Lower lobe of right lung (tissue), 2 donors: ENCODE measurements at regions not wholly inside any gene's neighbourhood (a gene's known extent, or its start where the extent isn't known, plus 50 kb on each side); places are given as distances from the start of the nearest gene placed in this dataset.

ENCODE experiments used
- ATAC-seq, 2 donors: fragments of 200-7000 bp; cut with Tn5 transposase; one replicate each; pipeline ENCODE4 v1.9.1; 2020 to 2022; ENCODE audit warnings: mild to moderate bottlenecking in 2 of 2, moderate library complexity in 2 of 2
- DNase-seq: peaks from one replicate; pipeline ENCODE4 v3.0.0-alpha.2; 2020
- H3K27ac ChIP-seq: fragments of 200-600 bp; one replicate; pipeline ENCODE4 v1.8.0; 2022
- H3K27me3 ChIP-seq: fragments of 200-600 bp; one replicate; pipeline ENCODE4 v1.8.0; 2022; ENCODE audit warnings: low read depth
- H3K36me3 ChIP-seq: fragments of 200-600 bp; one replicate; pipeline ENCODE4 v1.8.0; 2022; ENCODE audit warnings: mild to moderate bottlenecking
- H3K4me1 ChIP-seq: fragments of 200-600 bp; one replicate; pipeline ENCODE4 v1.8.0; 2022
- H3K4me3 ChIP-seq: fragments of 200-600 bp; one replicate; pipeline ENCODE4 v1.8.0; 2022; ENCODE audit warnings: mild to moderate bottlenecking
- H3K9me3 ChIP-seq: fragments of 200-600 bp; one replicate; pipeline ENCODE4 v1.8.0; 2022
- intact Hi-C: fragments of 100-400 bp; cut with DNase I; formaldehyde crosslinking; loops from one replicate; pipeline ENCODE4 v1.11.0; 2022
- TF ChIP-seq, protein P1 (sequence below): fragments of 200-600 bp; IDR thresholded peaks from one replicate; pipeline ENCODE4 v1.8.0; 2022; ENCODE audit warnings: antibody characterized with exemption, mild to moderate bottlenecking
- donor health status: DM: no; HTN: yes; CAD: no; lungs with severe emphysema.

DNA sequence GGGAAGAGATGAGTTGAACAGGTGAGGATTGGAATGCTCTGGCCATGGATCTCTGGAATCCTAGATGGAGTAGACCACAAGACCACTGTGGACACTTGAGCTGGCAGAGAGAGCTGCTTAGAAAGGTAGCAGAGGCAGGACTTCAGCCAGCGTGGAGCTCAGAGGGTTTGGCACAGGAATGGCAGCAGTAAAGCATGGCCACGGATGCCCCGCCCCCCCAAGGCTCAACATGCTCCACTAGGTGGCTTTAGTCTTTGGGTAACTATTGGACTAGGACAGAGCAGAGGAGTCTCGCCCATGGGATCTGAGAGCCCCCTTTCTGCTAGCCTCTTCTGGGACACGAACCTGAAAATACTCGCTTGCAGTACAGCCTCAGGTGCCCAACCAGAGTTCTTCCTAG, 150.1 kb upstream of the NEIL3 start:
- no peak overlapping the region for H3K27ac ChIP-seq
- no peaks in the 10 kb centered on the region for H3K4me1 ChIP-seq
- intact Hi-C loops: no loop called here
- TF ChIP-seq, protein P1, sequence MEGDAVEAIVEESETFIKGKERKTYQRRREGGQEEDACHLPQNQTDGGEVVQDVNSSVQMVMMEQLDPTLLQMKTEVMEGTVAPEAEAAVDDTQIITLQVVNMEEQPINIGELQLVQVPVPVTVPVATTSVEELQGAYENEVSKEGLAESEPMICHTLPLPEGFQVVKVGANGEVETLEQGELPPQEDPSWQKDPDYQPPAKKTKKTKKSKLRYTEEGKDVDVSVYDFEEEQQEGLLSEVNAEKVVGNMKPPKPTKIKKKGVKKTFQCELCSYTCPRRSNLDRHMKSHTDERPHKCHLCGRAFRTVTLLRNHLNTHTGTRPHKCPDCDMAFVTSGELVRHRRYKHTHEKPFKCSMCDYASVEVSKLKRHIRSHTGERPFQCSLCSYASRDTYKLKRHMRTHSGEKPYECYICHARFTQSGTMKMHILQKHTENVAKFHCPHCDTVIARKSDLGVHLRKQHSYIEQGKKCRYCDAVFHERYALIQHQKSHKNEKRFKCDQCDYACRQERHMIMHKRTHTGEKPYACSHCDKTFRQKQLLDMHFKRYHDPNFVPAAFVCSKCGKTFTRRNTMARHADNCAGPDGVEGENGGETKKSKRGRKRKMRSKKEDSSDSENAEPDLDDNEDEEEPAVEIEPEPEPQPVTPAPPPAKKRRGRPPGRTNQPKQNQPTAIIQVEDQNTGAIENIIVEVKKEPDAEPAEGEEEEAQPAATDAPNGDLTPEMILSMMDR: no peak
- H3K9me3 ChIP-seq: no peaks in the 10 kb centered on the region
- no peak overlapping the region for H3K4me3 ChIP-seq
- ATAC-seq (no peak), DNase-seq (no peak)
- no peaks in the 10 kb centered on the region for H3K36me3 ChIP-seq
- H3K27me3 ChIP-seq: no peaks in the 10 kb centered on the region

DNA sequence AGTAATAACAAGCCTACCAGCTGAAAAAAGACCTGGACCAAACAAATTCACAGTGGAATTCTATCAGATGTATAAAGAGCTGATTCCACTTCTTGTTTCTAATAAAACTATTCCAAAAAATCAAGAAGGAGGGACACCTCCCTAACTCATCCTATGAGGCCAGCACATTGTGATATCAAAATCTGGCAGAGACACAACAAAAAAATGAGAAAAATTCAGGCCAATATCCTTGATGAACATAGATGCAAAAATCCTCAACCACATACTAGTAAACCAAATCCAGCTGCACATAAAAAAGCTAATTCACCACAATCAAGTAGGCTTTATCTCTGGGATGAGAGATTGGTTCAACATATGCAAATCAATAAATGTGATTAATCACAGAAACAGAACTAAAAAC, 147.9 kb upstream of the NEIL3 start:
- ATAC-seq (no peak), DNase-seq (no peak)
- intact Hi-C loops: no loop called here
- Histone ChIP-seq H3K27ac (no peak overlapping the region), H3K9me3 (no peaks in the 10 kb centered on the region), H3K4me1 (no peaks in the 10 kb centered on the region), H3K27me3 (no peaks in the 10 kb centered on the region), H3K4me3 (no peak overlapping the region), H3K36me3 (no peaks in the 10 kb centered on the region)
- TF ChIP-seq, protein P1: no peak

DNA sequence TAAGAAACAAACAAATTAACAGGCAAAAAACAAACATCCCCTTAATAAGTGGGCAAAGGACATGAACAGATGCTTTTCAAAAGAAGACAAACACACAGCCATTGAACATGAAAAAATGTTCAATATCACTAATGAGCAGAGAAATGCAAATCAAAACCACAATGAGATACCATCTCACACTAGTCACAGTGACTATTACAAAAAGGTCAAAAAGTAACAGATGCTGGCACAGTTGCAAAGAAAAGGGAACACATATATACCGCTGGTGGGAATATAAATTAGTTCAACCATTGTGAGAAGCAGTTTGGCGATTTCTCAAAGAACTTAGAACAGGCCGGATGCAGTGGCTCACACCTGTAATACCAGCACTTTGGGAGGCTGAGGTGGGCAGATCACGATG, 146.1 kb upstream of the NEIL3 start:
- no peak overlapping the region for H3K27ac ChIP-seq

DNA sequence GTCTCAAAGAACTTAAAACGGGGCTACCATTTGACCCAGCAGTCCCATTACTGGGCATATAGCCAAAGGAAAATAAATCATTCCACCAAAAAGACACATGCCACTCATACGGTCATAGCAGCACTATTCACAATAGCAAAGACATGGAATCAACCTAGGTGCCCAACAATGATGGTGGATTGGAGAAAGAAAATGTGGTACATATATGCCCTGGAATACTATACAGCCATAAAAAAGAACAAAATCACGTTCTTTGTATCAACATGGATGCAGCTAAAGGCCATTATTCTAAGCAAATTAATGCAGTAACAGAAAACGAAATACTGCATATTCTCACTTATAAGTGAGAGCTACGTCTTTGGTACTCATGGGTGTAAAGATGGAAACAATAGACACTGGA, 138.1 kb upstream of the NEIL3 start:
- ATAC-seq: no peak
- no peak overlapping the region for H3K4me3 ChIP-seq
- TF ChIP-seq, protein P1: no peak
- H3K9me3 ChIP-seq: no peaks in the 10 kb centered on the region
- H3K36me3 ChIP-seq: no peaks in the 10 kb centered on the region
- H3K27ac ChIP-seq: no peak overlapping the region
- no peaks in the 10 kb centered on the region for H3K4me1 ChIP-seq
- H3K27me3 ChIP-seq: no peaks in the 10 kb centered on the region
- DNase-seq: no peak
- intact Hi-C loops: no loop called here

More for the DNA sequence above, 146.1 kb upstream of the NEIL3 start:
- Histone ChIP-seq H3K9me3 (no peaks in the 10 kb centered on the region), H3K4me1 (no peaks in the 10 kb centered on the region), H3K27me3 (no peaks in the 10 kb centered on the region), H3K4me3 (no peak overlapping the region), H3K36me3 (no peaks in the 10 kb centered on the region)
- TF ChIP-seq, protein P1: no peak
- intact Hi-C loops: no loop called here
- DNase-seq (no peak), ATAC-seq (no peak)

DNA sequence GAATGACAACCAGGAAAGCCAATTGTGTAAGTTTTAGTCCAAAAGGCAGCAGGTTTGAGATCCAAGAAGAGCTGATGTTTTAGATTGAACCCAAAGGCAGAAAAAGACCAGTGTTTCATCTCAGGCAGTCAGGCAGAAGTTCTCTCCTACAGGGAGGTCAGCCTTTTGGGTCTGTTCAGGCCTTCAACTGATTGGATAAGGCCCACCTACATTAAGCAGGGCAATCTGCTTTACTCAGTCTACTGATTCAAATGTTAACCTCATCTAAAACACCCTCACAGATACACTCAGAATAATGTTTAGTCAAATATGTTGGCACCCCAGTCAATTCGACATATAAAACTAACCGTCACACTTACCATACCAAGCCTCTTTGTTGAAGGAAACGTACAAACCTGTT, 134.2 kb upstream of the NEIL3 start:
- Histone ChIP-seq H3K27me3 (no peaks in the 10 kb centered on the region), H3K36me3 (no peaks in the 10 kb centered on the region), H3K4me3 (no peak overlapping the region), H3K27ac (no peak overlapping the region), H3K9me3 (no peaks in the 10 kb centered on the region), H3K4me1 (no peaks in the 10 kb centered on the region)
- no peak for DNase-seq
- ATAC-seq: no peak
- intact Hi-C loops: no loop called here
- TF ChIP-seq, protein P1: no peak

DNA sequence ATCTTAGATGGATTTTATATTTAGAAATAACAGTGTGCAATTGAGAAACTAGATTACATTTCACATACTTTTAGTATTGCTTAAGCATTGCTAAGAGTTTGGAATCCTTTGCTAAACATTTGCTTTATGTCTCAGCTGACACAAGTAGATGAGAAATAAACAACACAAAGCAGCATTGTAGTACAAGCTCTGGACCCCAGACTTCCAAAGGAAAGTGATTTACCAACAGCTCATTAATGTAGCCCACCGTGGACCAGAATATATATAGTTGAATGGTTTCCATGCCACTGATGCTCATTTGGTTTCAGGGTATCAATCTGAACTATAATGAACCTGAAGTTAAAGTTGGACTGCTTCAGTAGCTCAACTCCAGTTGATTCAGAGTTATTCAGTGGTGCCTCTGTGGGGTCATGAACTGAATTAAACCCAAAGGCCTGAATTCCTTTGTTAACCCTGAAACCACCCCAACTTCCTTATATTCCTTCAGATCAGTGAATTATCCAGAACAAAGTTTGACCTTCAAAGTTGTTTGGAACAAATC, 132.1 kb upstream of the NEIL3 start:
- no peaks in the 10 kb centered on the region for H3K27me3 ChIP-seq
- no peaks in the 10 kb centered on the region for H3K4me1 ChIP-seq
- H3K9me3 ChIP-seq: no peaks in the 10 kb centered on the region
- H3K36me3 ChIP-seq: no peaks in the 10 kb centered on the region
- TF ChIP-seq, protein P1: no peak
- no peak overlapping the region for H3K27ac ChIP-seq
- no peak for DNase-seq
- no peak overlapping the region for H3K4me3 ChIP-seq
- ATAC-seq: no peak
- intact Hi-C loops: no loop called here
